HFF-Myc (cell line): ENCODE measurements at regions not wholly inside any gene's neighbourhood (a gene's known extent, or its start where the extent isn't known, plus 50 kb on each side); places are given as distances from the start of the nearest gene placed in this dataset.

Source experiments
- DNase-seq: peaks from one replicate; pipeline ENCODE4 v3.0.0-alpha.2; 2011; ENCODE audit warnings: low read depth; ENCODE audit errors: extremely low read depth
- H3K4me3 ChIP-seq: replicated peaks from 2 replicates; pipeline ENCODE4 v1.5.1; 2011; ENCODE audit warnings: low read depth, mild to moderate bottlenecking, control low read depth, low read length
- CTCF ChIP-seq: IDR thresholded peaks from 2 replicates; pipeline ENCODE4 v1.5.1; 2012; ENCODE audit warnings: mild to moderate bottlenecking, low read depth, low read length, control low read depth; ENCODE audit errors: missing control alignments

- no peak overlapping the region for H3K4me3 ChIP-seq
- DNase-seq: no peak
- no peak for TF ChIP-seq CTCF
Measured at GRCh38 chr20:60974441-60974945, 277.6 kb upstream of the CDH4 start.

- DNase-seq: no peak
- no peak for TF ChIP-seq CTCF
- H3K4me3 ChIP-seq: no peak overlapping the region
Measured at GRCh38 chr20:60976139-60976538, 275.9 kb upstream of the CDH4 start.

GRCh38 chr20:60976913-60977312 lies 275.1 kb upstream of the CDH4 start:
- no peak for DNase-seq
- no peak for TF ChIP-seq CTCF
- no peak overlapping the region for H3K4me3 ChIP-seq

GRCh38 chr20:60977901-60978300 lies 274.2 kb upstream of the CDH4 start:
- no peak overlapping the region for H3K4me3 ChIP-seq
- no peak for TF ChIP-seq CTCF
- no peak for DNase-seq

GRCh38 chr20:60984666-60985065 lies 267.4 kb upstream of the CDH4 start:
- no peak for DNase-seq
- no peak overlapping the region for H3K4me3 ChIP-seq
- TF ChIP-seq CTCF: no peak

GRCh38 chr20:60986506-60987156 lies 265.4 kb upstream of the CDH4 start:
- no peak for TF ChIP-seq CTCF
- H3K4me3 ChIP-seq: no peak overlapping the region
- no peak for DNase-seq

- TF ChIP-seq CTCF: no peak
- H3K4me3 ChIP-seq: no peak overlapping the region
- DNase-seq: no peak
Measured at GRCh38 chr20:60990061-60990460, 262.0 kb upstream of the CDH4 start.
